Prostate gland (tissue), 2 donors: ENCODE measurements at regions not wholly inside any gene's neighbourhood (a gene's known extent, or its start where the extent isn't known, plus 50 kb on each side); places are given as distances from the start of the nearest gene placed in this dataset.

ENCODE experiments used
- DNase-seq: peaks from one replicate; pipeline ENCODE4 v3.0.0-alpha.2; 2019; ENCODE audit warnings: low spot score
- H3K27ac ChIP-seq, 2 donors: fragments of 200-600 bp; sonication (generic); 2 replicates each; pipeline ENCODE4 v1.5.1; 2017 to 2019
- H3K27me3 ChIP-seq: fragments of 200-600 bp; sonication (generic); replicated peaks from 2 replicates; pipeline ENCODE4 v1.5.1; 2019; ENCODE audit not compliant: insufficient read depth
- H3K36me3 ChIP-seq, 2 donors: fragments of 200-600 bp; sonication (generic); 1 replicate in 1 of 2; 2 replicates in 1 of 2; pipeline versions ENCODE4 v1.5.1 to v1.8.1; 2017 to 2019
- H3K4me1 ChIP-seq: fragments of 200-600 bp; sonication (generic); replicated peaks from 2 replicates; pipeline ENCODE4 v1.5.1; 2019
- H3K4me3 ChIP-seq, 2 donors: fragments of 200-600 bp; sonication (generic); 2 replicates each; pipeline ENCODE4 v1.5.1; 2017 to 2019
- H3K9me3 ChIP-seq: fragments of 200-600 bp; sonication (generic); 2 replicates; pipeline ENCODE4 v1.5.1; 2017
- POLR2A ChIP-seq: fragments of 450-650 bp; IDR thresholded peaks from one replicate; pipeline ENCODE4 v1.6.1; 2016; ENCODE audit warnings: antibody characterized with exemption, mild to moderate bottlenecking
- POLR2AphosphoS5 ChIP-seq: sonication (generic); formaldehyde crosslinking; IDR thresholded peaks from one replicate; pipeline ENCODE4 v1.6.1; 2017; ENCODE audit warnings: antibody characterized with exemption
- WGBS: methylation state at CpG from one replicate; pipeline ENCODE4 v1.1.5; 2018; 5-methylcytosine and 5-hydroxymethylcytosine counted together
- intact Hi-C: fragments of 100-400 bp; cut with DNase I; formaldehyde crosslinking; loops from one replicate; pipeline ENCODE4 v1.14.2; 2022
- TF ChIP-seq, protein P1 (sequence below), 4 experiments: fragments of 200-600 bp in 2 of 4; fragments of 450-650 bp in 2 of 4; sonication (generic) in 2 of 4; IDR thresholded peaks; 1 replicate in 3 of 4; 2 replicates in 1 of 4; pipeline ENCODE4 v1.5.1; 2016 to 2019; ENCODE audit warnings: antibody characterized with exemption in 4 of 4, mild to moderate bottlenecking in 2 of 4, moderate library complexity in 2 of 4

DNA sequence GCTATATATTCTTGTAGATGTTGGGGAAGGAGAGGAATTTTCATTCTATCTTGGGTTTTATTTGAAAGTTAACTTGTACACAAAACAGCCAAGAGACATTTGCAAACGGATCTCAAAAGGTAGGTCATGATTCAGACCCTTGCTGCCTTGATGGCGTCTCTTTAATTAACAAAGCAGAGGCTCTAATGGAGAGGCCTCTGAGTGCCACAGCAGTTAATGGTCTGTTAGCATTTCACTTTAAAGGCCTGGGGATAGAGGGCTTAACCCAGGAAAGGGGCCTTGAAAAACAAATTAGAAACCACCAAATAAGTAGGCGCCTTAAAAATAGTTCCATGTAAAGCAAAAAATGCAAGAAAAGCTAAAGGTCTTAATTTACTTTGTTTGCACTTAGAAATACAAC lies 836.9 kb upstream of the CELF4 start:
- no peak for DNase-seq
- 55% methylated on average over 3 of the region's 3 CpGs for WGBS
- intact Hi-C loops, result no loop called here

DNA sequence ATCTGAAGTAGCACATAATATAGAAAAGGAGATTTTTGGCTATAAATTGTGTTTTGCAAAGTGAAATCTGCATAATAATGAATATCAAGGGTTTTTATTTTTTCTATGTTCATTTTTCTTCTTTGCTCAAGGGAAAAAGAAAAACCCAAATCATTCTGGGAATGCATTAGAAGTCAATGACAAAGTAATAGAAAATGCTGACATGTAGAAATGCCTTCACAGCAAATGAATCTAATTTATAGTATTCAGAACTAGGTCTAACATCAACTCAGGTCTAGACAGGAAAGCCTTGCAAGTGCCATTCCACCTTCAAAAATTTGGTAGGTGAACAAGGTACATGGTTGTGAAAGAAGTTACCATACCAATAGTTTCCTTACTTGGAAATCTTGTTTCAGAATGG lies 831.5 kb upstream of the CELF4 start:
- TF ChIP-seq POLR2AphosphoS5 (no peak), POLR2A (no peak)
- TF ChIP-seq, protein P1, sequence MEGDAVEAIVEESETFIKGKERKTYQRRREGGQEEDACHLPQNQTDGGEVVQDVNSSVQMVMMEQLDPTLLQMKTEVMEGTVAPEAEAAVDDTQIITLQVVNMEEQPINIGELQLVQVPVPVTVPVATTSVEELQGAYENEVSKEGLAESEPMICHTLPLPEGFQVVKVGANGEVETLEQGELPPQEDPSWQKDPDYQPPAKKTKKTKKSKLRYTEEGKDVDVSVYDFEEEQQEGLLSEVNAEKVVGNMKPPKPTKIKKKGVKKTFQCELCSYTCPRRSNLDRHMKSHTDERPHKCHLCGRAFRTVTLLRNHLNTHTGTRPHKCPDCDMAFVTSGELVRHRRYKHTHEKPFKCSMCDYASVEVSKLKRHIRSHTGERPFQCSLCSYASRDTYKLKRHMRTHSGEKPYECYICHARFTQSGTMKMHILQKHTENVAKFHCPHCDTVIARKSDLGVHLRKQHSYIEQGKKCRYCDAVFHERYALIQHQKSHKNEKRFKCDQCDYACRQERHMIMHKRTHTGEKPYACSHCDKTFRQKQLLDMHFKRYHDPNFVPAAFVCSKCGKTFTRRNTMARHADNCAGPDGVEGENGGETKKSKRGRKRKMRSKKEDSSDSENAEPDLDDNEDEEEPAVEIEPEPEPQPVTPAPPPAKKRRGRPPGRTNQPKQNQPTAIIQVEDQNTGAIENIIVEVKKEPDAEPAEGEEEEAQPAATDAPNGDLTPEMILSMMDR (IDR thresholded peaks at IDR 0.05), result no peak
- Histone ChIP-seq H3K4me1 (no peaks in the 10 kb centered on the region), H3K27me3 (no peaks in the 10 kb centered on the region), H3K36me3 (no peaks in the 10 kb centered on the region), H3K27ac (no peak overlapping the region), H3K4me3 (no peak overlapping the region), H3K9me3 (no peaks in the 10 kb centered on the region)
- intact Hi-C loops, result no loop called here
- DNase-seq, result no peak

More for the DNA sequence above, 836.9 kb upstream of the CELF4 start:
- Histone ChIP-seq H3K36me3 (no peaks in the 10 kb centered on the region), H3K27ac (no peak overlapping the region), H3K9me3 (no peaks in the 10 kb centered on the region), H3K4me3 (no peak overlapping the region), H3K4me1 (no peaks in the 10 kb centered on the region), H3K27me3 (no peaks in the 10 kb centered on the region)
- TF ChIP-seq POLR2A, result no peak
- TF ChIP-seq, protein P1 (IDR thresholded peaks at IDR 0.05), result no peak
- no peak for TF ChIP-seq POLR2AphosphoS5

GRCh38 chr18:38386146-38386545 lies 820.5 kb upstream of the CELF4 start:
- DNase-seq, result no peak
- H3K27ac ChIP-seq, result no peak overlapping the region
- WGBS, result 78% methylated on average over 1 of the region's 1 CpG

DNA sequence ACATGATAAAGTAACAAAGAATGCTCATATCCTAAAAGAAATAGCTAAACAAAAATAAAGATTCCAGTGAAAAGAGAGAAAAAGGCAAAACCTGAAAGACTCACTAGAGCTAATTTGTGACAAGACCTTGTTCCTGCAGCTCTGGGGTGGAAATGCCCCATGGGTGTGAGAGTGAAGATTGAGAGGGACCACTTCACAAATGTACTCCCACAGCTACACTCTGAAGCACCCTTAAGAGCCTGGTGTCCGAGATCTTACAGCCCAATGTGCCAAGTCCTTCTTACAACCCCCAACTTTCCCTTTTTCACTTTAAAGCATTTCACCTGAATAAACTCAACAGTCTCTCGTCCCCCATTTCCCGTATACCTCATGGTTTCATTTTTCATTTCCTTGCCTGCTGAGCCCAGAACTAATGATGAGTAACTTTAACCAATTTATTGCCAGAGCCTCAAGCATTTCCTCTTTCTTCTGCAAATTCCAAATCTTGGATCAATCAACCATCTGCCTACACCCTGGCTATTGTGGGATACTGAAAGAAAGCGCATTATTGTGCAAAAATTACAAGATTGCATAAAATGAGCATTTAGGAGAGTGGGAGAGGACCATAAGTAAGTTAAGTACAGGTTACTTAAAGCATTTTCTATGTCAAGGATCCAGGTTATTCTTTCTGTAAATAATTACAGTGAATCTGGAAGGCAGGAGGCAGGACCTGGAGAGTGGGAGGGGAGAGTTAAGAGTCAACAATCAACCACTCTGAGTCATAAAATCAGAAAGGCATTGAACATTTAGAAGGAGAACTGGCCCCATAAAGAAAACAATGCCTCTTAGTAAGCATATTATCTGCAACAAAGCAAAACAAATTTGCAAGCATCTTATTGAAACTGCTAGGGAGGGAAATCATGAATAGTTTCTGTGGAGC lies 804.4 kb upstream of the CELF4 start:
- intact Hi-C loops, result no loop called here
- Histone ChIP-seq H3K4me1 (no peaks in the 10 kb centered on the region), H3K27ac (no peak overlapping the region), H3K27me3 (no peaks in the 10 kb centered on the region), H3K36me3 (no peaks in the 10 kb centered on the region), H3K9me3 (no peaks in the 10 kb centered on the region), H3K4me3 (no peak overlapping the region)
- no peak for DNase-seq
- TF ChIP-seq POLR2AphosphoS5 (no peak), POLR2A (no peak)
- WGBS, result 58% methylated on average over 4 of the region's 4 CpGs

More at GRCh38 chr18:38386146-38386545, 820.5 kb upstream of the CELF4 start:
- no peaks in the 10 kb centered on the region for H3K36me3 ChIP-seq
- H3K9me3 ChIP-seq, result no peaks in the 10 kb centered on the region
- TF ChIP-seq, protein P1 (IDR thresholded peaks at IDR 0.05), result no peak
- TF ChIP-seq POLR2A, result no peak
- no peak for TF ChIP-seq POLR2AphosphoS5
- no peaks in the 10 kb centered on the region for H3K4me1 ChIP-seq
- no peak overlapping the region for H3K4me3 ChIP-seq
- H3K27me3 ChIP-seq, result no peaks in the 10 kb centered on the region
- intact Hi-C loops, result no loop called here

DNA sequence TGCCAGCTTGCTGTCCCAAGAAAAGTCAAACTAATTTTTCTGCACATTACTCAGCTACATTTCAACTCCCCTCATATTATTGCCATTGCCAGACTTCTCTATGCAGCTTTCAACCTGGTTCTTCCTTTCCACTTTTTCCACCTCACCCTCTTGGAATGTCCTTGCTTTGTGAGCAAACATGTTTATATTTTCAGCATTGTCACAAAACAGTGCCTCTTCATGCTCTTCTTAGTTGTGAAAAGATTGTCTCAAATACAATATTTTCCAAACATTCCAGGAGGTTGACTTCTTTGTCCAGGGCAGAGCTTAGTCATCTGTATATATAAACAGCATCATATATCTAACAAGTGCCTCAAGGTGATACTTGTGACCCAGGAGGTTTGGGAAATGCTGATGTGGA lies 803.3 kb upstream of the CELF4 start:
- DNase-seq, result no peak
- Histone ChIP-seq H3K4me3 (no peak overlapping the region), H3K36me3 (no peaks in the 10 kb centered on the region), H3K27me3 (no peaks in the 10 kb centered on the region), H3K9me3 (no peaks in the 10 kb centered on the region), H3K4me1 (no peaks in the 10 kb centered on the region), H3K27ac (no peak overlapping the region)
- intact Hi-C loops, result no loop called here
- TF ChIP-seq, protein P1 (IDR thresholded peaks at IDR 0.05), result no peak
- TF ChIP-seq POLR2A (no peak), POLR2AphosphoS5 (no peak)
